ENCODE measurements at regions not wholly inside any gene's neighbourhood (a gene's known extent, or its start where the extent isn't known, plus 50 kb on each side); places are given as distances from the start of the nearest gene placed in this dataset.
A peak's percentile ranks its signal among the peaks of the same experiment; 100 is the strongest.

GRCh38 chr18:38539371-38539770 lies 973.8 kb upstream of the CELF4 start:
- no peaks in the 10 kb centered on the region for H3K79me2 ChIP-seq (ENCODE audit: insufficient read depth, low read depth)
- no peaks in the 10 kb centered on the region for H4K20me1 ChIP-seq (ENCODE audit: insufficient read depth)
- H3K4me1 ChIP-seq (ENCODE audit: low read depth, poor library complexity, severe bottlenecking), result no peaks in the 10 kb centered on the region
- H3K4me3 ChIP-seq (IDR thresholded peaks at IDR 0.05; ENCODE audit: insufficient read depth, low read depth, low read length), result no peak overlapping the region
- no peaks in the 10 kb centered on the region for H3K27me3 ChIP-seq (ENCODE audit: insufficient read depth, low read depth)
- no peak overlapping the region for H2AFZ ChIP-seq (ENCODE audit: low read depth)
- H3K36me3 ChIP-seq (ENCODE audit: insufficient read depth), result no peaks in the 10 kb centered on the region
- no peak overlapping the region for H3K9ac ChIP-seq
- H3K4me2 ChIP-seq, result no peak overlapping the region
- H3K27ac ChIP-seq, result no peak overlapping the region
- TF ChIP-seq, protein P1, sequence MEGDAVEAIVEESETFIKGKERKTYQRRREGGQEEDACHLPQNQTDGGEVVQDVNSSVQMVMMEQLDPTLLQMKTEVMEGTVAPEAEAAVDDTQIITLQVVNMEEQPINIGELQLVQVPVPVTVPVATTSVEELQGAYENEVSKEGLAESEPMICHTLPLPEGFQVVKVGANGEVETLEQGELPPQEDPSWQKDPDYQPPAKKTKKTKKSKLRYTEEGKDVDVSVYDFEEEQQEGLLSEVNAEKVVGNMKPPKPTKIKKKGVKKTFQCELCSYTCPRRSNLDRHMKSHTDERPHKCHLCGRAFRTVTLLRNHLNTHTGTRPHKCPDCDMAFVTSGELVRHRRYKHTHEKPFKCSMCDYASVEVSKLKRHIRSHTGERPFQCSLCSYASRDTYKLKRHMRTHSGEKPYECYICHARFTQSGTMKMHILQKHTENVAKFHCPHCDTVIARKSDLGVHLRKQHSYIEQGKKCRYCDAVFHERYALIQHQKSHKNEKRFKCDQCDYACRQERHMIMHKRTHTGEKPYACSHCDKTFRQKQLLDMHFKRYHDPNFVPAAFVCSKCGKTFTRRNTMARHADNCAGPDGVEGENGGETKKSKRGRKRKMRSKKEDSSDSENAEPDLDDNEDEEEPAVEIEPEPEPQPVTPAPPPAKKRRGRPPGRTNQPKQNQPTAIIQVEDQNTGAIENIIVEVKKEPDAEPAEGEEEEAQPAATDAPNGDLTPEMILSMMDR (conservative IDR thresholded peaks at IDR 0.05; ENCODE audit: low read depth, low read length), result no peak

DNA sequence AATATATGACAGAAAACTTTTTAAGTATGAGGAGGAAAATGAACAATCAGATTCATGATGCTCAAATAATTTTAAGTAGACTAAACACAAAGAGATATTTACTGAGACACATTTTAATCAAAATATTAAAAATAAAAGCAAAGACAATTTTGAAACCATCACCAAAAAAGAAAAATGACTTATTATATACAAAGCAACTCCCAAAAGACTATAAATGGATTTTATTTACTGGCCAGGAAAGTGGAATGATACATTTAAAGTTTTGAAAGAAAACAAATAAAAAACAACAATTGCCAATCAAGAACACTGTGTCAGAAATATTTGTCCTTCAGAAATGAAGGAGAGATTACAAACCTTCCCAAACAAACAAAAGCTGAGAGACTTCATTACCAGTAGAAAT lies 968.5 kb upstream of the CELF4 start:
- Histone ChIP-seq H3K4me1 (ENCODE audit: low read depth, poor library complexity, severe bottlenecking) (no peaks in the 10 kb centered on the region), H3K4me3 (IDR thresholded peaks at IDR 0.05; ENCODE audit: insufficient read depth, low read depth, low read length) (no peak overlapping the region), H3K4me2 (no peak overlapping the region), H3K36me3 (ENCODE audit: insufficient read depth) (no peaks in the 10 kb centered on the region), H3K27ac (no peak overlapping the region), H4K20me1 (ENCODE audit: insufficient read depth) (no peaks in the 10 kb centered on the region), H2AFZ (ENCODE audit: low read depth) (no peak overlapping the region), H3K27me3 (ENCODE audit: insufficient read depth, low read depth) (no peaks in the 10 kb centered on the region), H3K9ac (no peak overlapping the region), H3K79me2 (ENCODE audit: insufficient read depth, low read depth) (no peaks in the 10 kb centered on the region)
- TF ChIP-seq, protein P1 (conservative IDR thresholded peaks at IDR 0.05; ENCODE audit: low read depth, low read length), result no peak

- TF ChIP-seq, protein P1 (conservative IDR thresholded peaks at IDR 0.05; ENCODE audit: low read depth, low read length), result no peak
- Histone ChIP-seq H3K4me2 (0 out of 2 replicates have a peak overlapping the region, but pooled peaks have one; percentile 0), H3K79me2 (ENCODE audit: insufficient read depth, low read depth) (no peaks in the 10 kb centered on the region), H3K9ac (no peak overlapping the region), H3K4me3 (IDR thresholded peaks at IDR 0.05; ENCODE audit: insufficient read depth, low read depth, low read length) (no peak overlapping the region), H3K4me1 (ENCODE audit: low read depth, poor library complexity, severe bottlenecking) (peaks cover 9% of the 10 kb centered on the region), H2AFZ (ENCODE audit: low read depth) (no peak overlapping the region), H4K20me1 (ENCODE audit: insufficient read depth) (no peaks in the 10 kb centered on the region), H3K36me3 (ENCODE audit: insufficient read depth) (no peaks in the 10 kb centered on the region), H3K27me3 (ENCODE audit: insufficient read depth, low read depth) (no peaks in the 10 kb centered on the region), H3K27ac (no peak overlapping the region)
Measured at GRCh38 chr18:38526922-38527321, 961.3 kb upstream of the CELF4 start.

DNA sequence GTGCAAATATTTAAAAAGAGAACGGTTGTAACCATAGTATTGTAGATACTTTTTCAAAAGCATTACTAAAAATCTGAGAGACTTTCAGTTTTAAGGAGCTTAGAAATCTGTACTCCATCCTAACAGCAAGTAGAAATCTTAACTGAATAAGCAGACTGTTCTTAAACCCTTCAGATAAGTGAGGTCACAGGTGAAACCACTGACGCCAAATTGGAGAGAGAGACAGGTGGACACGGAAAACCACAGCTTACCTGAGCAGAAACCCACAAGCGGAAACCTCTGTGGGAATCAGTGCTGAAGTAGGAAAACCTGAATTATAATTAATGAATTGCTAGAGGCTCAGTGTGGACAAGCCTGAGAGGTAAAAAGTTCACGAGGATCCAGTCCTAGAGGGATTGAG lies 959.4 kb upstream of the CELF4 start:
- Histone ChIP-seq H3K4me2 (no peak overlapping the region), H3K27ac (no peak overlapping the region), H4K20me1 (ENCODE audit: insufficient read depth) (no peaks in the 10 kb centered on the region), H3K4me3 (IDR thresholded peaks at IDR 0.05; ENCODE audit: insufficient read depth, low read depth, low read length) (no peak overlapping the region), H3K36me3 (ENCODE audit: insufficient read depth) (no peaks in the 10 kb centered on the region), H2AFZ (ENCODE audit: low read depth) (no peak overlapping the region), H3K9ac (no peak overlapping the region), H3K27me3 (ENCODE audit: insufficient read depth, low read depth) (no peaks in the 10 kb centered on the region), H3K79me2 (ENCODE audit: insufficient read depth, low read depth) (no peaks in the 10 kb centered on the region), H3K4me1 (ENCODE audit: low read depth, poor library complexity, severe bottlenecking) (peaks cover 9% of the 10 kb centered on the region)
- TF ChIP-seq, protein P1 (conservative IDR thresholded peaks at IDR 0.05; ENCODE audit: low read depth, low read length), result no peak
